Neural cell (in vitro differentiated cells): ENCODE measurements at regions not wholly inside any gene's neighbourhood (a gene's known extent, or its start where the extent isn't known, plus 50 kb on each side); places are given as distances from the start of the nearest gene placed in this dataset.

Source experiments
- H2AFZ ChIP-seq: fragments of 200-600, 300-800 bp; sonication (generic), shearing (Covaris generic); 2 replicates; pipeline ENCODE4 v1.6.0; 2014; ENCODE audit warnings: low read depth, mild to moderate bottlenecking, antibody characterized with exemption, low read length, moderate library complexity
- H3F3A ChIP-seq: fragments of 200-600 bp; shearing (Covaris generic); 2 replicates; pipeline ENCODE4 v1.6.1; 2016; ENCODE audit warnings: mild to moderate bottlenecking, moderate library complexity, mixed read lengths, antibody characterized with exemption, low read length; ENCODE audit not compliant: insufficient read depth, poor library complexity, severe bottlenecking
- H3K27ac ChIP-seq: fragments of 200-600, 300-800 bp; sonication (generic), shearing (Covaris generic); 2 replicates; pipeline ENCODE4 v1.5.1; 2014; ENCODE audit warnings: mild to moderate bottlenecking, low read length, moderate library complexity
- H3K27me3 ChIP-seq: fragments of 300-800, 200-600 bp; sonication (generic), shearing (Covaris generic); 2 replicates; pipeline ENCODE4 v1.6.0; 2014; ENCODE audit warnings: mild to moderate bottlenecking, low read depth, low read length, moderate library complexity; ENCODE audit not compliant: insufficient read depth
- H3K36me3 ChIP-seq: fragments of 300-800, 200-600 bp; sonication (generic), shearing (Covaris generic); 2 replicates; pipeline ENCODE4 v1.5.1; 2014; ENCODE audit warnings: mild to moderate bottlenecking, antibody characterized with exemption, low read length, moderate library complexity; ENCODE audit not compliant: insufficient read depth
- H3K4me2 ChIP-seq: fragments of 300-800, 200-600 bp; sonication (generic), shearing (Covaris generic); 2 replicates; pipeline ENCODE4 v1.6.0; 2014; ENCODE audit warnings: mild to moderate bottlenecking, low read length
- H3K4me3 ChIP-seq: fragments of 300-800, 200-600 bp; sonication (generic), shearing (Covaris generic); 2 replicates; pipeline ENCODE4 v1.5.1; 2014; ENCODE audit warnings: mild to moderate bottlenecking, low read length, moderate library complexity
- H3K79me2 ChIP-seq: fragments of 200-600 bp; shearing (Covaris generic); replicated peaks from 2 replicates; pipeline ENCODE4 v1.6.0; 2014; ENCODE audit warnings: mild to moderate bottlenecking, low read length, moderate library complexity; ENCODE audit not compliant: insufficient read depth
- H3K9ac ChIP-seq: fragments of 300-800, 200-600 bp; sonication (generic), shearing (Covaris generic); 2 replicates; pipeline ENCODE4 v1.6.1; 2016; ENCODE audit warnings: mild to moderate bottlenecking, low read length, mixed read lengths
- H3K9me2 ChIP-seq: fragments of 200-600 bp; shearing (Covaris generic); 2 replicates; pipeline ENCODE4 v1.6.1; 2016; ENCODE audit warnings: mild to moderate bottlenecking, low read length, mixed read lengths; ENCODE audit not compliant: insufficient read depth
- H3K9me3 ChIP-seq: fragments of 200-600, 300-800 bp; sonication (generic), shearing (Covaris generic); 2 replicates; pipeline ENCODE4 v1.6.1; 2016; ENCODE audit warnings: mild to moderate bottlenecking, mixed run types, low read length, moderate library complexity, mixed read lengths
- H4K20me1 ChIP-seq: fragments of 200-600 bp; shearing (Covaris generic); 2 replicates; pipeline ENCODE4 v1.6.1; 2016; ENCODE audit warnings: mild to moderate bottlenecking, mixed run types; ENCODE audit not compliant: insufficient read depth
- EP300 ChIP-seq: fragments of 450-650 bp; conservative IDR thresholded peaks from 2 replicates; pipeline ENCODE4 v1.6.1; 2014; ENCODE audit warnings: antibody characterized with exemption, mild to moderate bottlenecking, moderate library complexity; ENCODE audit not compliant: poor library complexity, severe bottlenecking
- EZH2 ChIP-seq: fragments of 200-600, 300-800 bp; shearing (Covaris generic), sonication (generic); IDR thresholded peaks from 2 replicates; pipeline ENCODE4 v1.6.1; 2014; ENCODE audit warnings: antibody characterized with exemption, low read length, borderline replicate concordance, mild to moderate bottlenecking; ENCODE audit not compliant: insufficient read depth, poor library complexity, severe bottlenecking
- MXI1 ChIP-seq: fragments of 450-650 bp; conservative IDR thresholded peaks from 2 replicates; pipeline ENCODE4 v1.6.1; 2014; ENCODE audit warnings: antibody characterized with exemption, mild to moderate bottlenecking; ENCODE audit not compliant: poor library complexity, severe bottlenecking
- POLR2AphosphoS5 ChIP-seq: IDR thresholded peaks from 2 replicates; pipeline ENCODE4 v1.6.1; 2012
- RAD21 ChIP-seq: fragments of 450-650 bp; conservative IDR thresholded peaks from 2 replicates; pipeline ENCODE4 v1.6.1; 2014; ENCODE audit warnings: antibody characterized with exemption, mild to moderate bottlenecking, moderate library complexity
- REST ChIP-seq: IDR thresholded peaks from 2 replicates; pipeline ENCODE4 v1.6.1; 2012; ENCODE audit warnings: borderline replicate concordance
- SMC3 ChIP-seq: fragments of 450-650 bp; conservative IDR thresholded peaks from 2 replicates; pipeline ENCODE4 v1.6.1; 2014; ENCODE audit warnings: antibody characterized with exemption, mild to moderate bottlenecking, moderate library complexity; ENCODE audit not compliant: poor library complexity
- TAF1 ChIP-seq: IDR thresholded peaks from 2 replicates; pipeline ENCODE4 v1.6.1; 2012; ENCODE audit warnings: low read depth
- TF ChIP-seq, protein P1 (sequence below): fragments of 450-650 bp; IDR thresholded peaks from 2 replicates; pipeline ENCODE4 v1.5.1; 2014; ENCODE audit warnings: antibody characterized with exemption, mild to moderate bottlenecking, moderate library complexity; ENCODE audit not compliant: poor library complexity, severe bottlenecking

GRCh38 chr2:154961676-154962075 is 263.2 kb downstream of the KCNJ3 start:
- H3K27me3 ChIP-seq, result no peaks in the 10 kb centered on the region
- H3K9me2 ChIP-seq, result no peaks in the 10 kb centered on the region
- no peak overlapping the region for H2AFZ ChIP-seq
- H3K4me2 ChIP-seq, result no peak overlapping the region
- H3K9ac ChIP-seq, result no peak overlapping the region
- no peaks in the 10 kb centered on the region for H3K9me3 ChIP-seq
- H3K4me3 ChIP-seq, result no peak overlapping the region
- no peaks in the 10 kb centered on the region for H3K79me2 ChIP-seq
- H3K36me3 ChIP-seq, result no peaks in the 10 kb centered on the region
- TF ChIP-seq EZH2 (no peak), REST (no peak), MXI1 (no peak)
- H3F3A ChIP-seq, result no peaks in the 10 kb centered on the region
- no peaks in the 10 kb centered on the region for H4K20me1 ChIP-seq
- no peak overlapping the region for H3K27ac ChIP-seq

DNA sequence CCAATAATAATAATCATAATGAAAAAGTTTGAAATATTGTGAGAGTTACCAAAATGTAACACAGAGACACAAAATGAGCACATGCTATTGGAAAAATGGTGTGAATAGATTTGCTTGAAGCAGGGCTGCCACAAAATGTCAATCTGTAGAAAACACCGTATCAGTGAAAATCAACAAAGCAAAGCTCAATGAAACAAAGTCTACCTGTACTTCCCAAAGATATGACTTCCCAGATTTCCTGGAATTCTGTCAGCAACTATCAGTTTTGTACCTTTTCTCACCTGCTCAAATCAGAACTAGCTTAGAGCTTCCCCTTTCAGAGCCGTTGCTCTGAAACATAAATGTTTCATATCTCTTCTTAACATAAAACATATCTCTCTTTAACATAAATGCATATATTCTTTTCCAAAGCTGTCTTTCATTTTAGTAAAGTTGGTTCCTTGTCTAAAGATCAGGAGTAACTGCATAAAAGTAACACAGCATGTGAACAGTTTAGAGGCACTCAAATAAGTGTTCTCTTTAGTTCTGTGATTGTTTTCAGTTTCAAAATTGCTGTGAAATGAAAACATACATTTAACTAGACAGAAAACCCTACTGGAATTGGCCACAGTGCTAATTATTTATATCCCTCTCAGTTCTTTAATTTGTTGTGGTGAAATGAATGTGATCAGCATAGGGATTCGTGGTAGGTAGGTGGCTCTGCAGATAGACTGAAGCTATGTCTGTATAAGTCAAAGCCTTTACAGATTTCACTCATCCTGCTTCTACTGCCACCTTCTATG is 262.5 kb downstream of the KCNJ3 start:
- Histone ChIP-seq H3F3A (no peaks in the 10 kb centered on the region), H4K20me1 (no peaks in the 10 kb centered on the region), H3K4me2 (no peak overlapping the region), H3K9ac (no peak overlapping the region), H3K4me3 (no peak overlapping the region), H3K36me3 (no peaks in the 10 kb centered on the region), H3K79me2 (no peaks in the 10 kb centered on the region), H3K27me3 (no peaks in the 10 kb centered on the region), H3K9me3 (no peaks in the 10 kb centered on the region), H3K9me2 (no peaks in the 10 kb centered on the region), H3K27ac (no peak overlapping the region), H2AFZ (no peak overlapping the region)
- no peak for TF ChIP-seq REST
- TF ChIP-seq EP300, result no peak
- TF ChIP-seq RAD21, result no peak
- TF ChIP-seq MXI1, result no peak
- TF ChIP-seq, protein P1, sequence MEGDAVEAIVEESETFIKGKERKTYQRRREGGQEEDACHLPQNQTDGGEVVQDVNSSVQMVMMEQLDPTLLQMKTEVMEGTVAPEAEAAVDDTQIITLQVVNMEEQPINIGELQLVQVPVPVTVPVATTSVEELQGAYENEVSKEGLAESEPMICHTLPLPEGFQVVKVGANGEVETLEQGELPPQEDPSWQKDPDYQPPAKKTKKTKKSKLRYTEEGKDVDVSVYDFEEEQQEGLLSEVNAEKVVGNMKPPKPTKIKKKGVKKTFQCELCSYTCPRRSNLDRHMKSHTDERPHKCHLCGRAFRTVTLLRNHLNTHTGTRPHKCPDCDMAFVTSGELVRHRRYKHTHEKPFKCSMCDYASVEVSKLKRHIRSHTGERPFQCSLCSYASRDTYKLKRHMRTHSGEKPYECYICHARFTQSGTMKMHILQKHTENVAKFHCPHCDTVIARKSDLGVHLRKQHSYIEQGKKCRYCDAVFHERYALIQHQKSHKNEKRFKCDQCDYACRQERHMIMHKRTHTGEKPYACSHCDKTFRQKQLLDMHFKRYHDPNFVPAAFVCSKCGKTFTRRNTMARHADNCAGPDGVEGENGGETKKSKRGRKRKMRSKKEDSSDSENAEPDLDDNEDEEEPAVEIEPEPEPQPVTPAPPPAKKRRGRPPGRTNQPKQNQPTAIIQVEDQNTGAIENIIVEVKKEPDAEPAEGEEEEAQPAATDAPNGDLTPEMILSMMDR, result no peak
- no peak for TF ChIP-seq EZH2
- no peak for TF ChIP-seq SMC3
- no peak for TF ChIP-seq TAF1
- no peak for TF ChIP-seq POLR2AphosphoS5
